Fibroblast of lung (primary cell): ENCODE measurements at regions not wholly inside any gene's neighbourhood (a gene's known extent, or its start where the extent isn't known, plus 50 kb on each side); places are given as distances from the start of the nearest gene placed in this dataset.

Source experiments
- DNase-seq, 2 donors: peaks; one replicate each; pipeline versions ENCODE4 v3.0.0 to v3.0.0-alpha.2; 2010; ENCODE audit warnings: low read depth in 2 of 2
- H2AFZ ChIP-seq: 2 replicates; pipeline ENCODE4 v1.5.1; 2012; ENCODE audit warnings: low read length, control low read depth, inconsistent platforms
- H3K27ac ChIP-seq: 2 replicates; pipeline ENCODE4 v1.5.1; 2011; ENCODE audit warnings: low read length, control low read depth; ENCODE audit not compliant: insufficient read depth
- H3K27me3 ChIP-seq: 2 replicates; pipeline ENCODE4 v1.5.1; 2011; ENCODE audit warnings: mild to moderate bottlenecking, low read length; ENCODE audit not compliant: control insufficient read depth, insufficient read depth
- H3K36me3 ChIP-seq: 2 replicates; pipeline ENCODE4 v1.5.1; 2011; ENCODE audit warnings: low read length; ENCODE audit not compliant: control insufficient read depth, insufficient read depth
- H3K4me1 ChIP-seq: 2 replicates; pipeline ENCODE4 v1.5.1; 2011; ENCODE audit warnings: low read length; ENCODE audit not compliant: control insufficient read depth, insufficient read depth; ENCODE audit errors: extremely low read depth
- H3K4me2 ChIP-seq: 2 replicates; pipeline ENCODE4 v1.5.1; 2011; ENCODE audit warnings: low read length, control low read depth; ENCODE audit not compliant: insufficient read depth; ENCODE audit errors: extremely low read depth
- H3K4me3 ChIP-seq, 4 experiments: fragments of 200-600 bp in 1 of 4; sonication (generic) in 1 of 4; replicated peaks in 1 of 4; 2 replicates each; pipeline ENCODE4 v1.5.1; 2011 to 2016; ENCODE audit warnings: low read length in 4 of 4, low read depth in 3 of 4, mild to moderate bottlenecking in 3 of 4, control low read depth in 2 of 4, inconsistent platforms in 1 of 4, mixed read lengths in 1 of 4; ENCODE audit not compliant: insufficient read depth in 1 of 4; ENCODE audit errors: control extremely low read depth in 1 of 4
- H3K79me2 ChIP-seq: 2 replicates; pipeline ENCODE4 v1.5.1; 2012; ENCODE audit warnings: mild to moderate bottlenecking, low read length, inconsistent platforms; ENCODE audit not compliant: control insufficient read depth, insufficient read depth
- H3K9ac ChIP-seq: 2 replicates; pipeline ENCODE4 v1.5.1; 2011; ENCODE audit warnings: mild to moderate bottlenecking, low read length, control low read depth; ENCODE audit not compliant: insufficient read depth
- H3K9me3 ChIP-seq: 2 replicates; pipeline ENCODE4 v1.5.1; 2012; ENCODE audit warnings: low read depth, low read length; ENCODE audit not compliant: control insufficient read depth, insufficient read depth
- H4K20me1 ChIP-seq: 2 replicates; pipeline ENCODE4 v1.5.1; 2011; ENCODE audit warnings: low read length; ENCODE audit not compliant: control insufficient read depth, insufficient read depth; ENCODE audit errors: extremely low read depth
- EZH2 ChIP-seq: IDR thresholded peaks from 2 replicates; pipeline ENCODE4 v1.5.1; 2012; ENCODE audit warnings: low read length, control low read depth, mild to moderate bottlenecking; ENCODE audit errors: missing control alignments
- TF ChIP-seq, protein P1 (sequence below), 2 donors: IDR thresholded peaks in 1 of 2; conservative IDR thresholded peaks in 1 of 2; 1 replicate in 1 of 2; 2 replicates in 1 of 2; pipeline ENCODE4 v1.5.1; 2011 to 2012; ENCODE audit warnings: low read length in 2 of 2, control low read depth in 1 of 2, inconsistent platforms in 1 of 2, low read depth in 1 of 2, mild to moderate bottlenecking in 1 of 2

DNA sequence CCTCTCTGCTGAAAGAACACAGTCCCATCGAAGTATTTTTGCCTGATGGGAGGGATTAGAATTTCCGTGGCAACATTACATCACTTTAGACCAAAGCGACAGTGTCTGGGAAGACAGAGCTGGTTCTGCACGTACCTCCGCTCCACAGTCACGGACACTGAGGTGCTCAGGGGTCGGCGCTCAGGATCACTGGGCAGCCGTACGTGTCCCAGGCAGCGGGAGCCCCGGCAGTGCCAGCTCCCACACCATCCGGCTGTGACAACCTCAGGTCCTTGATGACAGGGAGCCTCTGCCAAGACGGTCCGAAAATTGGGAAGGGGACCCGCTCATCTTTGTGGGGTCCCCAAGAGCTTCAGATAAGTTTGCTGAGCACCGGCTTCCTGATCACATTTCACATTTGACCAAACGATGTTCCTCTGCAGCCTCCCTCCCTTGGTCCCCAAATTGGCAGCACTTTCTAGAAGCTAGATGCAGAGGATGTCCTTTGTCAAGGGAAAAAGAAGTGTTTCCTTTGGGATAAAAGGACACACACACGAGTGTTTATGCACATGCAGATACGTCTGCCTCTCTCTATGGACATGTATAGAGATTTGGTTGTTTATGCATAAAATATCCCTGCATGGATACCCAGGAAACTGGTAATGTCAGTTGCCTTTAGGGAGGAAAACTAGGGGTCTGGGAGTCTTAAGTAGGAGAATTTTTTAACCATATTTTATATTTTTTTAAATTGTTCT, 61.6 kb upstream of the LINC01488 start:
- Histone ChIP-seq H3K4me2 (no peak overlapping the region), H3K36me3 (no peaks in the 10 kb centered on the region), H3K4me1 (peaks cover 18% of the 10 kb centered on the region), H4K20me1 (no peaks in the 10 kb centered on the region), H3K9me3 (no peaks in the 10 kb centered on the region), H3K9ac (no peak overlapping the region), H2AFZ (no peak overlapping the region), H3K27me3 (no peaks in the 10 kb centered on the region), H3K79me2 (no peaks in the 10 kb centered on the region), H3K27ac (peak overlapping the region; percentile 91), H3K4me3 (no peak overlapping the region)
- TF ChIP-seq, protein P1, sequence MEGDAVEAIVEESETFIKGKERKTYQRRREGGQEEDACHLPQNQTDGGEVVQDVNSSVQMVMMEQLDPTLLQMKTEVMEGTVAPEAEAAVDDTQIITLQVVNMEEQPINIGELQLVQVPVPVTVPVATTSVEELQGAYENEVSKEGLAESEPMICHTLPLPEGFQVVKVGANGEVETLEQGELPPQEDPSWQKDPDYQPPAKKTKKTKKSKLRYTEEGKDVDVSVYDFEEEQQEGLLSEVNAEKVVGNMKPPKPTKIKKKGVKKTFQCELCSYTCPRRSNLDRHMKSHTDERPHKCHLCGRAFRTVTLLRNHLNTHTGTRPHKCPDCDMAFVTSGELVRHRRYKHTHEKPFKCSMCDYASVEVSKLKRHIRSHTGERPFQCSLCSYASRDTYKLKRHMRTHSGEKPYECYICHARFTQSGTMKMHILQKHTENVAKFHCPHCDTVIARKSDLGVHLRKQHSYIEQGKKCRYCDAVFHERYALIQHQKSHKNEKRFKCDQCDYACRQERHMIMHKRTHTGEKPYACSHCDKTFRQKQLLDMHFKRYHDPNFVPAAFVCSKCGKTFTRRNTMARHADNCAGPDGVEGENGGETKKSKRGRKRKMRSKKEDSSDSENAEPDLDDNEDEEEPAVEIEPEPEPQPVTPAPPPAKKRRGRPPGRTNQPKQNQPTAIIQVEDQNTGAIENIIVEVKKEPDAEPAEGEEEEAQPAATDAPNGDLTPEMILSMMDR (conservative IDR thresholded peaks at IDR 0.05 in 1 of 2, IDR thresholded peaks at IDR 0.05 in 1 of 2; ENCODE audit: low read depth in 1 of 2, low read length in 2 of 2) = no peak
- no peak for TF ChIP-seq EZH2
- no peak for DNase-seq

DNA sequence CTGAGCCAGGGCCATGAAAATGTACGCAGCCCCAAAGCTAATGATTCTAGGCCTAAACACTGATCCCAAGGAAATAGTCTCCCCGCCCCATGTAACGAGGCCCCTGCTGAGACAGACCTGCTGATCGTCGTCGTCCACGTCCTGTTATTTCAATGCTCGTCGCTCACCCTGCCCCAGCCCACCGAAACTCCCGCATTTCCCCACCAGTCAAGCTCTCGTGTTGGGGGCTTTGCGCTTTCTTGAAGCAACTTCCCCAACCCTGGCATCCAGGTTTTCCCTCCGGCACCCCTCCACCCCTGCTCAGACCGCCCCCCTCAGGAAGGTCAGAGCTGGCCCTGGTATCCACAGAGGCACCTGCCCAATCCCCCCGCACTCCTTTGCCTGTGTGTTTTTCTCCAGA, 58.8 kb upstream of the LINC01488 start:
- H2AFZ ChIP-seq = no peak overlapping the region
- peaks cover 18% of the 10 kb centered on the region for H3K4me1 ChIP-seq
- H3K4me2 ChIP-seq = no peak overlapping the region
- H3K27ac ChIP-seq = no peak overlapping the region
- DNase-seq = no peak
- no peak for TF ChIP-seq EZH2
- TF ChIP-seq, protein P1 (conservative IDR thresholded peaks at IDR 0.05 in 1 of 2, IDR thresholded peaks at IDR 0.05 in 1 of 2; ENCODE audit: low read depth in 1 of 2, low read length in 2 of 2) = no peak
- no peaks in the 10 kb centered on the region for H3K79me2 ChIP-seq
- H3K36me3 ChIP-seq = no peaks in the 10 kb centered on the region
- no peaks in the 10 kb centered on the region for H3K9me3 ChIP-seq
- no peaks in the 10 kb centered on the region for H4K20me1 ChIP-seq
- H3K9ac ChIP-seq = no peak overlapping the region
- H3K27me3 ChIP-seq = no peaks in the 10 kb centered on the region
- H3K4me3 ChIP-seq = no peak overlapping the region

DNA sequence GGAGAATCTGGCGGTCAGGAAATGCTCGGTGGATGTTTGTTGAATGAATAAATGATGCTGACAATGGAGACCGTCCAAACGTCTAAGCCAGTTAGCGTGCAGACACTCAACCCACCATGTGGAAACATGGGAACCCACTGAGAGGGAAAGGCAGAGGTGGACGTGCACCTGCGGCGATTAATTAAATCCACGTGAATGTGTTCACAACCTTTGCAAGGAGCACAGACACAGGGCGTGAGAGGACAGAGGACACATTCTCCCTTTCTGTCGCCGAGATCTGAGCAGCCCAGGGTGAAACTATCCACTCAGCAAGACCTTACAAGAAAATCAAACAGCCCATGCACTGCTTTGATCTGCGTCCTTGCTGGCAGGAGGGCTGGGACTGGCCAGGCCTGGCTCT, 58.3 kb upstream of the LINC01488 start:
- H3K27ac ChIP-seq = no peak overlapping the region
- H4K20me1 ChIP-seq = no peaks in the 10 kb centered on the region
- H3K4me2 ChIP-seq = no peak overlapping the region
- H3K79me2 ChIP-seq = no peaks in the 10 kb centered on the region
- TF ChIP-seq EZH2 = no peak
- TF ChIP-seq, protein P1 (conservative IDR thresholded peaks at IDR 0.05 in 1 of 2, IDR thresholded peaks at IDR 0.05 in 1 of 2; ENCODE audit: low read depth in 1 of 2, low read length in 2 of 2) = no peak
- H3K4me3 ChIP-seq = no peak overlapping the region
- H3K4me1 ChIP-seq = peaks cover 18% of the 10 kb centered on the region
- no peak overlapping the region for H2AFZ ChIP-seq
- no peak for DNase-seq
- H3K9me3 ChIP-seq = no peaks in the 10 kb centered on the region
- no peaks in the 10 kb centered on the region for H3K27me3 ChIP-seq
- H3K9ac ChIP-seq = no peak overlapping the region
- no peaks in the 10 kb centered on the region for H3K36me3 ChIP-seq
